Epidermal melanocyte (primary cell): ENCODE measurements at regions not wholly inside any gene's neighbourhood (a gene's known extent, or its start where the extent isn't known, plus 50 kb on each side); places are given as distances from the start of the nearest gene placed in this dataset.
"Not testable (repeated sequence)": the region's sequence is repeated elsewhere in the genome, so short reads cannot be mapped to it uniquely, and the experiment has no call there.

Source experiments
- DNase-seq: peaks from one replicate; pipeline ENCODE4 v3.0.0; 2011; ENCODE audit warnings: low spot score; ENCODE audit not compliant: insufficient read length

DNA sequence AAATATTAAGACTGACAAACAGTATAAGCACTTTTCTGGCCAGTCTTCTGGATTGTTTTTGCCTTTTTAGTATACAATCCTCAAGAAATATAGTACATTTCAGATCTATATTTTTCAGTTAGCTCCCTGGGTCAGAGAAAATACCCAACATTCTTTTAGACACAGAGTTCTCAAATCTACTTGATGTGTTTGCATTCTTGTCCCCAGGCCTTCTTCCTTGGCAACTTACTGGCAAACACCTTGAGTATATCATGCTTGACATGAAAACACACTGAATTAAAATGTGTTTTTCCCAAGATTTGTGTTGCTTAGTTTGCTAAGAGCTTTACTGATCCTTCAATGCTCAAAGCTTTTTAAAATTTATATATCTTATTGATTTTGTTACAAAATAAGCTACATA, 1413.1 kb upstream of the CDH9 start:
- no peak for DNase-seq

DNA sequence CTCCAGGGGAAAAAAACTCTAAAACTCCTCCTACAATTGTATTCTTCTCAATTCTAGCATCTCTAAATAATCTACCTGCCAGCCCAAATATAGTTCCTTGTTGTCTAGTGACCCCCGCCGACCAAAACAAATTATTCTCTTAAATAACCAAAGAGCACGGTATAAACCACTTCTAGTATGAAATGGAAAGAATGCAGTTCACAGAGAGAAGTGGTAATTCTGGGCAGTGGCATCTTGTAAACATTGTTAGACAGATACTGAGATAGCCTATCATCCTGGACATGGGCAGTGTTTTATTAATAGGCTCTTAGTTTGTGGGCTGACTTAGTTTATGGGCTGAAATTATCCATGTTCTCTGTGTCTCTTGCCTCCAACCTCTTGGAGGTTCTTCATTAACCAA, 1412.6 kb upstream of the CDH9 start:
- no peak for DNase-seq

DNA sequence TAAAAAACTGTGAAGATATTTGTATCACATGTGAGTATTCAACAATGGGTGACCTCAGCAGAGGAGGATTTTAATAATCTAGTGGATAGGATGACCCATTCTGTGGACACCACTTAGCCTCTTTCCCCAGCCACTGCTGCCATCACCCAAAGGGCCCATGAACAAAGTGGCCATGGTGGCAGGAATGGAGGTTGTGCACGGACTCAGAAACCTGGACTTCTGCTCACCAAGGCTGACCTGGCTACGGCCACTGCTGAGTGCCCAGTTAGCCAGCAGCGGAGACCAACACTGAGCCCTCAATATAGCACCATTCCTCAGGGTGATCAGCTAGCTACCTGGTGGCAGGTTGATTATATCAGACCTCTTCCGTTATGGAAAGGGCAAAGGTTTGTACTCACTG, 1410.4 kb upstream of the CDH9 start:
- DNase-seq, result no peak

DNA sequence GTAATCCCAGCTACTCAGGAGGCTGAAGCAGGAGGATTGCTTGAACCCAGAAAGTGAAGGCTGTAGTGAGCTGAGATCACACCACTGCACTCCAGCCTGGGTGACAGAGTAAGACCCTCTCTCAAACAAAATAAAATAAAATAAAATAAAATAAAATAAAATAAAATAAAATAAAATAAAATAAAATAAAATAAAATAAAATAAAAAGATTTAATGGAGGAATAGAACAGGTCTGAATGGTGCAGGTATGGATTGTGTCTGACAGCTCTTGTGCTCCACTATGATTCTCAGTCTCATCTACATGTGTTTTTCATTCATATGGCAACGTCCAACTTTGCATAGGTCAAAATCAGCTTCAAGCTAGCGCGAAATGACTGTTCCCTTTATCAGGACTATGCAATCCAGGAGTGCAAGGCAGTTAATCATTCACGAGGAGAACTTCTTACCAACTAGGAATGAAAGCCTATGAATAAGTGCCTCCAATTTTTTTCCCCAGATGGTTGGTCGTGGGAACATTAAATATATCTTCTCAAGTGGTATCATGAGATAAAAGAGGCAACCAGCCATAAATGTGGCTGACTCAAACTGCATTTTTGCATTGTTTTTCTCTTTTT, 1392.3 kb upstream of the CDH9 start:
- no peak for DNase-seq

DNA sequence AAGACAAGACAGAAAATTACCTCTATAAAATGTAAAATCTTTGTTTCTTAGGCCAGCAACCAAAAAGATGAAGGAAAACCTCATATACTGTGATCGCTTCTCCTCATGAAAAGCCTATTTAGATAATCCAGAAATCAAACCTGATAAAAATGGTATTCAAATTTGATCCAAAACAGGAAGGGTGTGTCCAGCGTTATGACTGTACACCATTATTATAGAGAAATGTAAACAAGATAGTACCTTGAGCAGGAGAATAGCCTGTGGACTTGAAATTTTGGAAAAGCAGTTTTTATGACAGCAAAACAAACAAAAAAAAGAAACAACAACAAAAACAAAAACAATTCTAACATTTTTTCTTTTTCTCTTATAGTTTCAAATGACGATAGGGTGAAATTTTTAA, 1382.8 kb upstream of the CDH9 start:
- no peak for DNase-seq

DNA sequence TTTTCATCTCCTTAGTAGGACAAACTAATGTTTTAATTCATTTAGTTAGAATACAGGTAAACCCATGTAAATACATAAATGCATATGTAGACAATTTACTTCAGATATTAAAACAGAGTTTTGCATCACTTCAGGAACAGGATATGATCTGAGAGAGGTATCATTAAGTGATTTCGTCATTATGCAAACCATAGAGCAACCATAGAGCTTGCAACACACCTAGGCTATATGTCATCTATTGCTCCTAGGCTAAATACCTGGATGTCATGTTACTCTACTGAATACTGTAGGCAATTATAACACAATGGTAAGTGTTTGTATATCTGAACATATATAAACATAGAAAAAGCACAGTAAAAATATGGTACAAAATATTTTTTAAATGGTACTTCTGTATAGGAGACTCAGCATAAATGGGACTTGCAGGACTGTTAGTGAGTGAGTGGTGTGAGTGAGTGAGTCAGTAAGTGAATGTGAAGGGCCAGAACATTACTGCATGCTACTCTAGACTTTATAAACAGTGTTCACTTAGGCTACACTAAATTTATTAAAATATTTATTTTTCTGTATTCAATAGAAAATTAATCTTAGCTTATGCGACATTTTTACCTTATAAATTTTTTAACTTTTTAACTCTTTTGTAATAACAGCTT, 1377.5 kb upstream of the CDH9 start:
- no peak for DNase-seq

DNA sequence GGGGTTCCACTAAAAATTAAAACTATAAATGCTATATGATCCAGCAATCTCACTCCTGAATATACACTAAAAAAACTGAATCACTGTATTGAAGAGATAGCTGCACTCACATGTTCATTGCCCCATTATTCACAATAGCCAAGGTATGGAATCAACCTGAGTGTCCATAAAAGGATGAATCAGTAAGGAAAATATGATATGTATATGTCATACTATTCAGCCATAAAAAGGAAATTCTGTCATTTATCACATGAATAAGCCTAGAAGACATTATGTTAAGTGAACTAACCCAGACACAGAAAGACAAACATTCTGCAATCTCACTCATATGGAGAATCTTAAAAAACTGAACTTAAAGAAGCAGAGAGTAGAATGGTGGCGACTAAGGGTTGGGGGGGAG, 1376.2 kb upstream of the CDH9 start:
- no peak for DNase-seq

DNA sequence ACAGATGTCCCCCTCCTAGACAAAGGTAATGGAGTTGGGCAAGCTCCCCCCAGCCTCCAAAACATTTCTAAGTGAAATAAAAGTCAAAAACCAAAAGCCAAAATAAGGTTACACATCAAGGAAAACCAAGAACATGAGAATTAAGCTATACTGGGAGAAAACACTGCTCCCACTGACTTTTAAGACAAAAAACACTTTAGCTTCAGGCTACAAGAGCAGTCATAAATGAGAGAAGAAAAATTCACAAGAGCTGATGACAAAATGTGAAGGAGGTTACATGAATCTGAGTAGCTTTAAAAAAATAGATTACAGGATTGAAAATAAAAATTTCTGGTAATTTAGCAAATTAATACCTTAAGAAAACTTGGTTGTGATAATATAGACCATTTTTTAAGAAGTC, 1370.3 kb upstream of the CDH9 start:
- no peak for DNase-seq

DNA sequence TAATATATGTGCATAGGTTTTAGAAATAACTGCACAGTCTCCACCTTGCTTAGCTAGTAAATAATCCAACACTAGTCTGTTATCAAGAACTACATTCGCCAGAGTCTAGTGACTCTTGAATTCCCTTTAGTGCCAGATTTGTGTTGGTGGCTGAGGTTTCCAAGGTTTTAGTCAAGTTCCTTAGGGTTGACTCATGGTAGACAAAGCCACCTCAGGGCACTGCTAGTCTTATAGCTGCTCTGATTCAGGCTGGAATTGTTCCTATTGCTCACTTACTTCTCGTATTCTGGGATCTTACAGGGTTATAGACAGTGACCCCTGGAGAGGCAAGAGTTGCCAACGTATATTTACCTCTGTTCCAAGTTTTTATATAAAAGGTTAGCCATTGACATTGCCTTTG, 1369.8 kb upstream of the CDH9 start:
- no peak for DNase-seq

DNA sequence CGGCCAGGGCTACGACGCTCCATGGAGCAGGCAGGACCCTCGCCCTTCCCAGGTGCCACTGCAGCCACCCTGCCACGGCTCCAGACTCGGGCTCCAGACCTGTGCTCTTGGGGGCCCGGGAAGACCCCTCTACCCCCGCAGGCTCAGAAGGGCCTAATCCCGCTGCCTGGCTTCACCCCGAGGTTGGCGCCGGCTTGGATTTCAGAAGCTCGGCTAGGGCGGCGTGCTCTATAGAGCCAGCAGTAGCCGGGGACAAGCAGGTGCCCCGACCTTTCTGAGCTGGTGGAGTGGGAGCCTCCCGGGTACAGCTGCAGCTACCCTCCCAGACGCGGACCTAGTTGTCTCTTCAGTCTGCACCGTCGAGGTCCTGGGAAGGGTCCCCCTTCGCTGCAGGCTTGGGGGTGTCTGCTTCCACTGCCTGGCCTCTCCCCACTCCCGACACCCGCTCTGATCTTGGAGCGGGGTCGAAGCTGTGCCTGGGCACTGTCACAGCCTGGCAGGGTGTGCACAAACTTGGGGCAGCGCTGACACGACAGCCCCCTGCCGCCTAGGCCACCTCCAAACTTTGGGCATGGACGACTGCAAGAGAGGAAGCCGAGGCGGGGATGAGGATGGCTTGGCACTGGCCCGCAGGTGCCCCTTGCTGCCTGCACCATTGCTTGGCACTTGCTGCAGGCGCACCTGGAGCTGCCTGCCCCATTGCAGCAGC, 1366.1 kb upstream of the CDH9 start:
- DNase-seq, result no peak

DNA sequence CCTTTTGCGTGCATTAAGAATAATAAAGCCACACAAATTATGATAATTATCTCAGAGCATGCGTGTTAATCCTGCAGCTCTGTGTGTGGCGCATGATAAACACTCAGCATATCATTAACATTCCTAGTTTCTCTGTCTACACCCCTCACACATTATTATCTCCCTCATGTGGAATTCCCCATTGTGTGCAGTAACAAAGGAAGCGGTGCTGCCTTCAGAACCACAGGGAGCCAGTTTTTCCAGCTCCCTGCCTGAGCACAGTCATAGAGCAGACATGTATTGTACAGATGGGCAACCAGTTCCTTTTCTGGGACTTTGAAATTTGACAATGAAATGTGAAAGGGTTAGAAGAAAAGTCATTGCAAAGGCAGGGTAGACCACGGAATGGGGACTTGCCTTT, 1365.5 kb upstream of the CDH9 start:
- no peak for DNase-seq

DNA sequence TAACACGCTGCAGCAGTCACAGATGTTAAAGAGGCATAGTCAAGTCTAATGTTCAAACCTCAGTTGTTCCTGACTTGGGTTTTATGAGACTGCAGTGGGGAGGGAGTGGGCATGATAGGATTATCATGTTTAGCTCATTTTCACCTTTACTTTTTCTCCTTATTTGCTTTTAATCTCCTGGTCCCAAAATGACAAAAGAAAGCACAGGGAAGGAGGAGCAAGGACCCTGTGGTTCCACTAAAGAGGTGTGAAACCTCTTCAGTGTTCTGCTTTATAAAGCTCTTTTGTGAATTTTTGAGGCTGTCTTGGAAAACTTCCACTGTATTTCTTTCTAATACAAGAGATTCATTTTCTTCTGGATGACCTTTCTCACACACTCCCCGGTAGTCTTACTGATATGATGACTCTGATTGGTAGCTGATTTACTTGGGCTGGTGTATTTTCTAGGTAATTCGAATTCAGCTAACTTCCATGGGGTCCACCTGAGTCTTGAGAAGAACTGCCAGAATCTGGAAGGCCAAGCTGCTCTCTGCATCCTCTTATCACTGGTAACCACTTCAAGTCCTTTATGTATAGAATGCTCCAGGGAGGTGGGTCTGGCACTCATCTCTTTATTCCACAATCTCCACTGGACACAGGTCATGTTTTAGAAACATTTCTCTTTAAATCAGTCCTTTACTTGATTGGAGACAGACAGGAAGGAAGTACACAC, 1364.4 kb upstream of the CDH9 start:
- no peak for DNase-seq

DNA sequence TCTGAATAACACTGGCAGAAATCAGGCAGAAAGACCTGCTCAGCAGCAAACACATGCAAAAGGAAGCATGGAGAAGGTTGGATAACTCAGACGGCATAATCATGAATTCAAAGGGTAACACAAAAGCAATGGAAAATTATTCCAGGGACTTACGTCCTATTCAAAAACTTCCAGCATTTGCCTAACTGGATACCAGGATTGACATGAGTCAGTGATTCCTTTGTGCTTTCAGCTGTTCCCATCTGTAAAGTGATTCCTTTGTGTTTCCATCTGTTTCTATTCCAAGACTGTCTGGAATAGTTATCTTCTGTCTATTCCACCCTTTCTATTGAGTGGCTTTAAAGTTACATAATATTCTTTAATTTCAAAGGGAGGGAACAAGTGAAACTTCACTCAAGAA, 1361.7 kb upstream of the CDH9 start:
- no peak for DNase-seq

DNA sequence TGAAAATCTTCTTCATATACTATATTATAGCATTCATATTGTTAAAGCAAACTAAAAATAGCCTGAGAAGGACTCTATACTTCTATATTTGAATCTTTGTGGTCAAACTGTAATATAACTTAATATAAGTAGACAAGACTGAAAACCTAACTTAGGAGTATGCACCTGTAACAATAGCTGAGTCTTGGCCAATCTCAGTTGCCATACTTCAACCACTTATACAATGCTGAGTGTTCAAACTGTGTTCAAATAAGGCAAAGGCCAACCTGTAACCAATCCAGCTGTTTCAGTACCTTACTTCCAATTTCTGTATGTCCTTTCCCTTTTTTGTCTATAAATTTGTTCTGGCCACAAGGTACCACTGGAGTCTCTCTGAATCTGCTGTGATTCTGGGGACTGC, 1360.8 kb upstream of the CDH9 start:
- no peak for DNase-seq

DNA sequence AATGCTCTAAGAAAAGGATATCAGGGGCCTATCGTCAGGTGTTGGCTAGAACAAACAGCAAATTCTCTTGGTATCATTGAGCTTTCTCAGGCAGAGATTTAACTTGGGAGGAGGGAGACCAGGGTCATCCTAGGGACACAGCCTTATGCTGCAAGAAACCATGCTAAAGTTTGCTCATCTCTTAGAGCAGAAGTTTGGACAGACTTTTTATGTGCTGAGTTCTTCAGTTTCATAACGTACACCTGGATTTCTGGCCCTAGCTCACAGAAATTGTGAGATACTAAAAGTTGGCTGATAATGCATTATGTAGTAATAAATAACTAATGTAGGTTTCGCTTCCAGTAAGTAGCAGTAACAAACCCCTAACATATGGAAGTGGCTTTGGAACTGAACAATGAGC, 1359.8 kb upstream of the CDH9 start:
- DNase-seq, result no peak

DNA sequence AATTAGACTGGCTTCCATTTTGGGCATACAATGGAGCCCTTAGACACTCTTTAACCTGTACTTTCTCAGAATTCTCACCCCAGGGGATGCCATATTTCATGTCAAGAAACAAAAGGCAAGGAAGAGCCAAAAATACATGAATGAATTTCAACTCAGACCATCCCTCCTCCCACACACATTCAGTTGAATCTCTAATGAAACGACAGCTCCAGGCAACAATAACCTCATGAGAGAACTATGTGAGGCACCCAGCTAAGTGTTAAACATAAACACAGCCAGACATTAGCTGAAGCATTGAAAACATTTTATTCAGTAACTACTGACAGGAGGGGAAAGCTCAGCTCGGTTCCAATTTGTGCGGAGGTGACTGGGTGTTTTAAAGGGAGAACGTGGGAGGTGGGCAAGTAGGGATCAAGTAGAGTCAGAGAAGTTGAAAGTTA, 1359.1 kb upstream of the CDH9 start:
- no peak for DNase-seq

DNA sequence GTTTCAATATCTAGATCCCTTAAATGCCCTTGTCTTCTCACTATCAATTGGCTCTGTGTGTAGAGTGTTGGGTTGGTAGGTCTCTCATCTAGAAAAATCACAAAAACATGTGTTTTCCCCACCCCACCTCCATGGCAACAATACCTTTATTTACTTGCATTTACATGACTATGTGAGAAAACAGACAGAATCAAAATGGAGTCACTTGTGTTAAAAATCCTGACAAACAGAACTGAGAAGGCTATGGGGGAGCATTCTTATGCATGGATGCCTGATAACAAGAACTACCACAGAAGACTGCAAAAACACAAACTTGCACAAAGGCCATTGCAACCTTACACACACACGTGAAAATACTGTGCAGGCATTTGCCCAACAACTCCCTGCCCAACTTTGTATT, 1352.9 kb upstream of the CDH9 start:
- no peak for DNase-seq

DNA sequence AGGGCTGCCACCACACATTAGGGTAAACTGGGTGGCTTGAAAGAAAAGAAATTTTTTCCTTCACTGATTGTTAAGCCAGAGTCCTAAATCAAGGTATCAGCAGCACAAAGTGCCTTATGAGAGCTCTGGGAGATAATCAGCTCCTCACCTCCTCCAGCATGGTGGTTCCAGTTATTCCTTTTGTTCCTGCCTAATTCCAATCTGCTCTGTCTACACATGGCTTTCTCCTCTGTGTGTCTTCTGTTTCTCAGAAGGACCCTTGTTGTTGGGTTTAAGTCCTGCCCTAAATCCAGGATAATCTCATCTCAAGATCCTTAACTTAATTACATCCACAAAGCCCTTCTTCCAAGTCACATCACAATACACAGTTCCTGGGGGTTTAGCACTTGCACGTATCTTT, 1352.0 kb upstream of the CDH9 start:
- DNase-seq, result no peak

DNA sequence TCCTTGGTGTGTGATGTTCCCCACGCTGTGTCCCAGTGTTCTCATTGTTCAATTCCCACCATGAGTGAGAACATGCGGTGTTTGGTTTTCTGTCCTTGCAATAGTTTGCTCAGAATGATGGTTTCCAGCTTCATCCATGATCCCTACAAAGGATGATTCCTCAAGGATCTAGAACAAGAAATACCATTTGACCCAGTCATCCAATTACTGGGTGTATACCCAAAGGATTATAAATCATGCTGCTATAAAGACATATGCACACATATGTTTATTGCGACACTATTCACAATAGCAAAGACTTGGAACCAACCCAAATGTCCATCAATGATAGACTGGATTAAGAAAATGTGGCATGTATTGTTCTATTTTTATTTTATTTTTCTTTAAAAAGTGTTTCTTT, 1351.3 kb upstream of the CDH9 start:
- not testable (repeated sequence) for DNase-seq

DNA sequence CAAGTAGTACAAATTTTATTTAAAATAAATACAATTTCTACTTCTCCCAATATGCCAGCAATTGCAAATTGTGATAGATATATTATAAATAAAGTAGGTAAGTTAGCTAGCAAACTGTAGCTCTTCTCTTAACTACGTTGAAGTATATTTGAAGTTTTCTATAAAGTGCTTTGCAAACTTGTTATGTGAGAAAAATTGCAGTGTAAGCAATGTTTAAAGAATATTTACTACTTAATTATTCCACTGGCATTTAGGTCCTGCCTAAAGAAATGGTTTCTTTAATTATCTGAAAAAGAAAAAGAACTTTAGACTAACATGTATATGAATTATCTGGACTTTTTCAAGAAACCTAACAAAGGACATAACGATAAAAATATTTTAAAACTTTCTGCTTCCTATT, 1350.0 kb upstream of the CDH9 start:
- no peak for DNase-seq

DNA sequence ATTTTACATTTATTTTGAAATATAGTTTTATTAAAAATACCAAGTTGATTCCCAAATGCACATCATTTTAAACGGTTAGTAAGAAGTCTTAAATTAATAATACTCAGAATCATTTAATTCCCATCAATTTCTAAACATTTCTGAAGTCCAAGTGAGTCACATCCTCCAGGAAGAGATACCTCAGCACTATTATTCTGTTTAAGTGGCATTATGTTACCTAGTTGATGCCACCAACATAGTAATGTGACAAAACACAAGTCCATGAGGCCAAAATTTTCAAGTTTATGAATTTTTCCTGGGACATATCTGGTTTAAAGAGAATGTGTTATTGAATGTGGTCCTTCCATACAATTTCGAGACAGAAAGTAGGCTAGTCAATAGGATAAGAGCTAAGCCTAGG, 1348.3 kb upstream of the CDH9 start:
- no peak for DNase-seq

DNA sequence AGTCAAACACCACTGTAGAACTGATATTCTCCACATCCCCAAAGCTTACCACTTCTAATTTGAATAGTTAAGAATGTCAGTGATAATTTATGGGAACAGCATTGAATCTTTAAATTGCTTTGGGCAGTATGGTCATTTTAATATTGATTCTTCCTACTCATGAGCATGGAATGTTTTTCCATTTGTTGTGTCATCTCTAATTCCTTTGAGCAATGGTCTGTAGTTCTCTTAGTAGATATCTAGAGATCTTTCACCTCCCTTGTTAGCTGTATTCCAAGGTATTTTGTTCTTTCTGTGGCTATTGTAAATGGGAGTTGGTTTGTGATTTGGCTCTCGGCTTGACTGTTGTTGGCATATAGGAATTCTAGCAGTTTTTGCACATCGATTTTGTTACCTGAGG, 1341.8 kb upstream of the CDH9 start:
- no peak for DNase-seq
